Karpas-422 (cell line): ENCODE measurements at regions not wholly inside any gene's neighbourhood (a gene's known extent, or its start where the extent isn't known, plus 50 kb on each side); places are given as distances from the start of the nearest gene placed in this dataset.

Experiments
- DNase-seq: peaks from one replicate; pipeline ENCODE4 v3.0.0-alpha.2; 2015
- H2AFZ ChIP-seq: fragments of 200-600 bp; sonication (generic); 2 replicates; pipeline ENCODE4 v1.6.1; 2014; ENCODE audit warnings: antibody characterized with exemption, low read length, mixed read lengths
- H3K27ac ChIP-seq: fragments of 200-600 bp; sonication (generic); 2 replicates; pipeline ENCODE4 v1.5.1; 2014; ENCODE audit warnings: mild to moderate bottlenecking, low read length, moderate library complexity
- H3K27me3 ChIP-seq: fragments of 200-600 bp; sonication (generic); 2 replicates; pipeline ENCODE4 v1.6.1; 2014; ENCODE audit warnings: low read length, mixed read lengths
- H3K36me3 ChIP-seq: fragments of 200-600 bp; sonication (generic); 2 replicates; pipeline ENCODE4 v1.6.1; 2014; ENCODE audit warnings: low read length, mixed read lengths; ENCODE audit not compliant: insufficient read depth
- H3K4me1 ChIP-seq: fragments of 200-600 bp; sonication (generic); 2 replicates; pipeline ENCODE4 v1.6.1; 2014; ENCODE audit warnings: mild to moderate bottlenecking, low read length, mixed read lengths
- H3K4me2 ChIP-seq: fragments of 200-600 bp; sonication (generic); 2 replicates; pipeline ENCODE4 v1.6.1; 2014; ENCODE audit warnings: low read length, low read depth, mild to moderate bottlenecking; ENCODE audit not compliant: poor library complexity, severe bottlenecking
- H3K4me3 ChIP-seq: fragments of 200-600 bp; sonication (generic); 2 replicates; pipeline ENCODE4 v1.5.1; 2014; ENCODE audit warnings: mild to moderate bottlenecking, antibody characterized with exemption, low read length, mixed read lengths
- H3K79me2 ChIP-seq: fragments of 200-600 bp; sonication (generic); 2 replicates; pipeline ENCODE4 v1.6.1; 2014; ENCODE audit warnings: mild to moderate bottlenecking, low read length, mixed read lengths
- H3K9ac ChIP-seq: fragments of 200-600 bp; sonication (generic); 2 replicates; pipeline ENCODE4 v1.6.0; 2014; ENCODE audit warnings: low read length
- H3K9me2 ChIP-seq: fragments of 200-600 bp; sonication (generic), shearing (Covaris generic); replicated peaks from 2 replicates; pipeline ENCODE4 v1.6.0; 2014; ENCODE audit warnings: mild to moderate bottlenecking, low read length, moderate library complexity; ENCODE audit not compliant: insufficient read depth
- H3K9me3 ChIP-seq: fragments of 300-700, 200-600 bp; sonication (generic); 2 replicates; pipeline ENCODE4 v1.6.1; 2014; ENCODE audit warnings: low read length, mixed read lengths
- H4K20me1 ChIP-seq: fragments of 200-600 bp; sonication (generic); 2 replicates; pipeline ENCODE4 v1.6.1; 2014; ENCODE audit warnings: mild to moderate bottlenecking, antibody characterized with exemption, low read length, low read depth; ENCODE audit not compliant: insufficient read depth

- Histone ChIP-seq H3K9me3 (no peaks in the 10 kb centered on the region), H3K36me3 (no peaks in the 10 kb centered on the region), H3K9ac (no peak overlapping the region), H3K4me1 (peaks cover 50% of the 10 kb centered on the region), H3K27ac (no peak overlapping the region), H3K4me3 (peak overlapping the region; percentile 29; the same call in 1 of the 2 replicates), H3K27me3 (no peaks in the 10 kb centered on the region), H3K4me2 (peak overlapping the region; percentile 44), H4K20me1 (no peaks in the 10 kb centered on the region), H3K79me2 (no peaks in the 10 kb centered on the region), H3K9me2 (no peaks in the 10 kb centered on the region), H2AFZ (no peak overlapping the region)
- DNase-seq, result peak; percentile 56
These were observed 391.4 kb downstream of the NPIPA8 start for GRCh38 chr16:17945080-17945601.

- Histone ChIP-seq H2AFZ (no peak overlapping the region), H3K27me3 (no peaks in the 10 kb centered on the region), H3K9ac (no peak overlapping the region), H3K27ac (no peak overlapping the region), H3K4me1 (peaks cover 58% of the 10 kb centered on the region), H4K20me1 (no peaks in the 10 kb centered on the region), H3K9me2 (no peaks in the 10 kb centered on the region), H3K9me3 (no peaks in the 10 kb centered on the region), H3K79me2 (no peaks in the 10 kb centered on the region), H3K4me3 (0 out of 2 replicates have a peak overlapping the region, but pooled peaks have one; percentile 29), H3K36me3 (no peaks in the 10 kb centered on the region), H3K4me2 (peak overlapping the region; percentile 44)
- DNase-seq, result no peak
These were observed 392.2 kb downstream of the NPIPA8 start for GRCh38 chr16:17944345-17944744.

GRCh38 chr16:17942067-17942466 is 394.5 kb downstream of the NPIPA8 start:
- no peaks in the 10 kb centered on the region for H3K9me2 ChIP-seq
- no peak overlapping the region for H3K4me2 ChIP-seq
- no peak overlapping the region for H3K27ac ChIP-seq
- H3K27me3 ChIP-seq, result no peaks in the 10 kb centered on the region
- H3K9ac ChIP-seq, result no peak overlapping the region
- no peaks in the 10 kb centered on the region for H4K20me1 ChIP-seq
- no peaks in the 10 kb centered on the region for H3K79me2 ChIP-seq
- no peak overlapping the region for H3K4me3 ChIP-seq
- no peaks in the 10 kb centered on the region for H3K9me3 ChIP-seq
- DNase-seq, result no peak
- H2AFZ ChIP-seq, result no peak overlapping the region
- no peaks in the 10 kb centered on the region for H3K36me3 ChIP-seq
- H3K4me1 ChIP-seq, result peaks cover 71% of the 10 kb centered on the region

- H3K9me2 ChIP-seq, result no peaks in the 10 kb centered on the region
- no peak overlapping the region for H3K27ac ChIP-seq
- no peaks in the 10 kb centered on the region for H3K27me3 ChIP-seq
- no peak overlapping the region for H3K9ac ChIP-seq
- no peak overlapping the region for H3K4me3 ChIP-seq
- H3K79me2 ChIP-seq, result no peaks in the 10 kb centered on the region
- 0 out of 2 replicates have a peak overlapping the region, but pooled peaks have one; percentile 8 for H2AFZ ChIP-seq
- H3K4me1 ChIP-seq, result peaks cover 81% of the 10 kb centered on the region
- no peaks in the 10 kb centered on the region for H3K36me3 ChIP-seq
- no peak for DNase-seq
- no peaks in the 10 kb centered on the region for H3K9me3 ChIP-seq
- no peaks in the 10 kb centered on the region for H4K20me1 ChIP-seq
- no peak overlapping the region for H3K4me2 ChIP-seq
These were observed 395.8 kb downstream of the NPIPA8 start for GRCh38 chr16:17940584-17941364.

- peak overlapping the region; percentile 90; the same call in 1 of the 2 replicates for H2AFZ ChIP-seq
- peak overlapping the region; percentile 98 for H3K4me2 ChIP-seq
- H3K9me2 ChIP-seq, result no peaks in the 10 kb centered on the region
- peak overlapping the region; percentile 100 for H3K27ac ChIP-seq
- no peaks in the 10 kb centered on the region for H3K79me2 ChIP-seq
- H3K36me3 ChIP-seq, result no peaks in the 10 kb centered on the region
- H4K20me1 ChIP-seq, result no peaks in the 10 kb centered on the region
- H3K4me1 ChIP-seq, result peaks cover 70% of the 10 kb centered on the region
- H3K9me3 ChIP-seq, result no peaks in the 10 kb centered on the region
- H3K4me3 ChIP-seq, result peak overlapping the region; percentile 69
- peak overlapping the region; percentile 77 for H3K9ac ChIP-seq
- no peaks in the 10 kb centered on the region for H3K27me3 ChIP-seq
- peak; percentile 92 for DNase-seq
These were observed 396.8 kb downstream of the NPIPA8 start for GRCh38 chr16:17939723-17940122.

- H3K9ac ChIP-seq, result peak overlapping the region; percentile 77
- no peaks in the 10 kb centered on the region for H3K27me3 ChIP-seq
- peak overlapping the region; percentile 90 for H2AFZ ChIP-seq
- peaks cover 68% of the 10 kb centered on the region for H3K4me1 ChIP-seq
- H3K79me2 ChIP-seq, result no peaks in the 10 kb centered on the region
- no peak for DNase-seq
- H3K4me3 ChIP-seq, result peak overlapping the region; percentile 69
- no peaks in the 10 kb centered on the region for H3K9me3 ChIP-seq
- H3K27ac ChIP-seq, result peak overlapping the region; percentile 100
- no peaks in the 10 kb centered on the region for H4K20me1 ChIP-seq
- no peaks in the 10 kb centered on the region for H3K9me2 ChIP-seq
- H3K4me2 ChIP-seq, result peak overlapping the region; percentile 98
- no peaks in the 10 kb centered on the region for H3K36me3 ChIP-seq
These were observed 397.4 kb downstream of the NPIPA8 start for GRCh38 chr16:17939122-17939536.

GRCh38 chr16:17938546-17938945 is 398.0 kb downstream of the NPIPA8 start:
- Histone ChIP-seq H3K9me3 (no peaks in the 10 kb centered on the region), H3K79me2 (no peaks in the 10 kb centered on the region), H3K9me2 (no peaks in the 10 kb centered on the region), H3K4me2 (peak overlapping the region; percentile 98), H3K36me3 (no peaks in the 10 kb centered on the region), H4K20me1 (no peaks in the 10 kb centered on the region), H3K27ac (peak overlapping the region; percentile 100), H2AFZ (0 out of 2 replicates have a peak overlapping the region, but pooled peaks have one; percentile 78), H3K4me1 (peaks cover 67% of the 10 kb centered on the region), H3K27me3 (no peaks in the 10 kb centered on the region), H3K9ac (peak overlapping the region; percentile 63), H3K4me3 (peak overlapping the region; percentile 69)
- DNase-seq, result no peak

- Histone ChIP-seq H3K9ac (no peak overlapping the region), H3K4me1 (peaks cover 67% of the 10 kb centered on the region), H4K20me1 (no peaks in the 10 kb centered on the region), H3K4me3 (no peak overlapping the region), H3K79me2 (no peaks in the 10 kb centered on the region), H3K9me2 (no peaks in the 10 kb centered on the region), H3K27me3 (no peaks in the 10 kb centered on the region), H3K4me2 (no peak overlapping the region), H2AFZ (no peak overlapping the region), H3K36me3 (no peaks in the 10 kb centered on the region), H3K9me3 (no peaks in the 10 kb centered on the region), H3K27ac (no peak overlapping the region)
- DNase-seq, result no peak
These were observed 399.7 kb downstream of the NPIPA8 start for GRCh38 chr16:17936766-17937402.
